ENCODE measurements at regions not wholly inside any gene's neighbourhood (a gene's known extent, or its start where the extent isn't known, plus 50 kb on each side); places are given as distances from the start of the nearest gene placed in this dataset.

- no peak overlapping the region for H3K27ac ChIP-seq
- no peaks in the 10 kb centered on the region for H3K36me3 ChIP-seq (replicated peaks in 1 of 2)
- no peak for TF ChIP-seq CTCF (IDR thresholded peaks at IDR 0.05)
- TF ChIP-seq POLR2A (IDR thresholded peaks at IDR 0.05) = no peak
- 84 to 87% (median 86%) methylated on average over 7 of the region's 7 CpGs for WGBS, 4 donors
- intact Hi-C loops (cut with DNase I) = no loop called here
- no peak overlapping the region for H3K4me3 ChIP-seq
- no peaks in the 10 kb centered on the region for H3K4me1 ChIP-seq (replicated peaks in 1 of 2)
- no peaks in the 10 kb centered on the region for H3K9me3 ChIP-seq (replicated peaks in 1 of 3)
- H3K27me3 ChIP-seq = no peaks in the 10 kb centered on the region
- no peak for DNase-seq
Measured at GRCh38 chr11:46203746-46204145, 73.7 kb upstream of the CREB3L1 start.

- TF ChIP-seq CTCF (IDR thresholded peaks at IDR 0.05) = no peak
- no peak for TF ChIP-seq POLR2A (IDR thresholded peaks at IDR 0.05)
- H3K27me3 ChIP-seq = no peaks in the 10 kb centered on the region
- H3K9me3 ChIP-seq (replicated peaks in 1 of 3) = no peaks in the 10 kb centered on the region
- no peaks in the 10 kb centered on the region for H3K36me3 ChIP-seq (replicated peaks in 1 of 2)
- no peak overlapping the region for H3K27ac ChIP-seq
- 83 to 89% (median 88%) methylated on average over 10 of the region's 10 CpGs for WGBS, 4 donors
- intact Hi-C loops (cut with DNase I) = no loop called here
- H3K4me1 ChIP-seq (replicated peaks in 1 of 2) = no peaks in the 10 kb centered on the region
- no peak for DNase-seq
- H3K4me3 ChIP-seq = no peak overlapping the region
Measured at GRCh38 chr11:46202696-46203391, 74.6 kb upstream of the CREB3L1 start.

GRCh38 chr11:46202149-46202548, 75.3 kb upstream of the CREB3L1 start:
- TF ChIP-seq CTCF (IDR thresholded peaks at IDR 0.05) (no peak), POLR2A (IDR thresholded peaks at IDR 0.05) (no peak)
- intact Hi-C loops (cut with DNase I) = no loop called here
- DNase-seq = no peak
- Histone ChIP-seq H3K9me3 (replicated peaks in 1 of 3) (no peaks in the 10 kb centered on the region), H3K36me3 (replicated peaks in 1 of 2) (no peaks in the 10 kb centered on the region), H3K27me3 (no peaks in the 10 kb centered on the region), H3K27ac (no peak overlapping the region), H3K4me3 (no peak overlapping the region), H3K4me1 (replicated peaks in 1 of 2) (no peaks in the 10 kb centered on the region)
- 83 to 87% (median 86%) methylated on average over 7 of the region's 7 CpGs for WGBS, 4 donors

GRCh38 chr11:46200537-46201281, 76.8 kb upstream of the CREB3L1 start:
- 51 to 61% (median 56%) methylated on average over 9 to 10 of the region's 10 CpGs for WGBS, 4 donors
- Histone ChIP-seq H3K4me1 (replicated peaks in 1 of 2) (no peaks in the 10 kb centered on the region), H3K9me3 (replicated peaks in 1 of 3) (no peaks in the 10 kb centered on the region), H3K27me3 (no peaks in the 10 kb centered on the region), H3K4me3 (no peak overlapping the region), H3K27ac (peak overlapping the region in 1 of 5 donors; percentile 18), H3K36me3 (replicated peaks in 1 of 2) (no peaks in the 10 kb centered on the region)
- DNase-seq = peak in 6 of 7 donors; percentile 22 to 71 (median 44)
- TF ChIP-seq POLR2A (IDR thresholded peaks at IDR 0.05) = no peak
- TF ChIP-seq CTCF (IDR thresholded peaks at IDR 0.05) = no peak
- intact Hi-C loops (cut with DNase I) = no loop called here

All from adrenal gland (tissue), 9 donors.